ENCODE measurements at regions not wholly inside any gene's neighbourhood (a gene's known extent, or its start where the extent isn't known, plus 50 kb on each side); places are given as distances from the start of the nearest gene placed in this dataset.

DNA sequence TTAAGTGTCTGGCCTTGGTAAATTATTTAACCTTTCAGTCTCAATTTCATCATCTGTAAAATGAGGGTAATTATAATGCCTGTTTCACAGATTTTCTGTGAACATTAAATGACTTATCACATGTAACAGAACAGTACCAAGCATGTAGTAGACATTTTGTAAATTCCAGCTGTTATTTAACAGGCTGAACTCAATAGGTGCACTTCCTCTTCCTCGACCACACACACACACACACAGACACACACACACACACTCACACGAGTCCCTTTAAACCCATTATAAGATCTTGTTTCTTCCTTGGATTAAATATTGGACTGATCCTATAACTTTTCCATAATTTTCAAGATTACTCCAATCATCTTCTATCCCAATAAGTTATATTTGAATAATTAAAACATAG is 53.4 kb upstream of the COL25A1 start:
- H3K14ac ChIP-seq (ENCODE audit: insufficient read length), result no peak overlapping the region
- CTCF ChIA-PET (ENCODE audit: partially characterized antibody), result interaction anchor here (0.8 to 1.6 kb wide), 5 partner anchors 8 to 75 kb away, joined by 3 to 5 read pairs (median 3); no protein-coding TSS in a partner anchor

More for the DNA sequence above, 53.4 kb upstream of the COL25A1 start:
- Histone ChIP-seq H3K36me3 (ENCODE audit: control insufficient read depth in 2 of 4, insufficient read depth in 4 of 4, low read length in 3 of 4) (no peaks in the 10 kb centered on the region), H4K91ac (replicated peaks; ENCODE audit: insufficient read length, low read length) (no peak overlapping the region), H2BK5ac (ENCODE audit: low read depth, low read length) (no peak overlapping the region), H2AFZ (ENCODE audit: low read length) (no peak overlapping the region), H3K9ac (replicated peaks in 1 of 4; ENCODE audit: extremely low read depth in 1 of 4, low read depth in 3 of 4, low read length in 3 of 4) (no peak overlapping the region), H4K8ac (ENCODE audit: extremely low read depth, insufficient read depth, low read length) (no peak overlapping the region), H3K79me2 (ENCODE audit: control insufficient read depth in 1 of 2, insufficient read depth in 2 of 2, low read length in 2 of 2) (no peaks in the 10 kb centered on the region), H3K4me2 (ENCODE audit: insufficient read depth in 1 of 2, low read depth in 2 of 2, low read length in 2 of 2) (no peak overlapping the region), H2BK20ac (ENCODE audit: low read length) (no peak overlapping the region), H3K23me2 (ENCODE audit: low read depth, low read length) (no peaks in the 10 kb centered on the region; the same call in 1 of the 2 replicates), H3K4ac (replicated peaks; ENCODE audit: insufficient read length, low read depth, low read length) (no peak overlapping the region), H3K23ac (ENCODE audit: insufficient read length) (no peak overlapping the region), H2AK5ac (ENCODE audit: low read depth, low read length) (no peak overlapping the region), H3K27me3 (replicated peaks in 1 of 4; ENCODE audit: control insufficient read depth in 3 of 4, extremely low read depth in 1 of 4, insufficient read depth in 3 of 4, low read length in 3 of 4) (no peaks in the 10 kb centered on the region), H3K18ac (ENCODE audit: extremely low read depth, low read length) (no peak overlapping the region), H4K5ac (ENCODE audit: insufficient read length, low read depth, low read length) (no peak overlapping the region), H2BK15ac (ENCODE audit: low read length) (no peak overlapping the region), H3K27ac (ENCODE audit: low read depth, low read length) (no peak overlapping the region), H3K56ac (replicated peaks; ENCODE audit: insufficient read length, low read depth, low read length) (no peak overlapping the region), H2BK12ac (ENCODE audit: low read depth, low read length) (no peak overlapping the region), H3K4me1 (replicated peaks in 1 of 4; ENCODE audit: control insufficient read depth in 3 of 4, insufficient read depth in 4 of 4, low read length in 3 of 4) (no peaks in the 10 kb centered on the region), H2BK120ac (replicated peaks; ENCODE audit: low read depth, low read length) (no peak overlapping the region), H3K9me3 (ENCODE audit: insufficient read depth in 2 of 2, low read depth in 1 of 2, low read length in 1 of 2) (no peaks in the 10 kb centered on the region), H3K79me1 (ENCODE audit: low read depth, low read length) (no peaks in the 10 kb centered on the region), H4K20me1 (replicated peaks in 1 of 2; ENCODE audit: control insufficient read depth in 1 of 2, insufficient read depth in 2 of 2, low read length in 2 of 2) (no peaks in the 10 kb centered on the region), H3K4me3 (ENCODE audit: extremely low read depth in 1 of 4, insufficient read depth in 2 of 4, low read depth in 3 of 4, low read length in 4 of 4) (no peak overlapping the region)
- TF ChIP-seq FOSL1 (IDR thresholded peaks at IDR 0.05; ENCODE audit: insufficient read depth, low read depth, low read length) (no peak), BCL11A (IDR thresholded peaks at IDR 0.05; ENCODE audit: low read depth in 2 of 2, low read length in 2 of 2) (no peak), RFX5 (IDR thresholded peaks at IDR 0.05; ENCODE audit: borderline replicate concordance, low read depth, low read length) (no peak)
- TF ChIP-seq, protein P1, sequence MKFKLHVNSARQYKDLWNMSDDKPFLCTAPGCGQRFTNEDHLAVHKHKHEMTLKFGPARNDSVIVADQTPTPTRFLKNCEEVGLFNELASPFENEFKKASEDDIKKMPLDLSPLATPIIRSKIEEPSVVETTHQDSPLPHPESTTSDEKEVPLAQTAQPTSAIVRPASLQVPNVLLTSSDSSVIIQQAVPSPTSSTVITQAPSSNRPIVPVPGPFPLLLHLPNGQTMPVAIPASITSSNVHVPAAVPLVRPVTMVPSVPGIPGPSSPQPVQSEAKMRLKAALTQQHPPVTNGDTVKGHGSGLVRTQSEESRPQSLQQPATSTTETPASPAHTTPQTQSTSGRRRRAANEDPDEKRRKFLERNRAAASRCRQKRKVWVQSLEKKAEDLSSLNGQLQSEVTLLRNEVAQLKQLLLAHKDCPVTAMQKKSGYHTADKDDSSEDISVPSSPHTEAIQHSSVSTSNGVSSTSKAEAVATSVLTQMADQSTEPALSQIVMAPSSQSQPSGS (IDR thresholded peaks at IDR 0.05; ENCODE audit: low read length), result no peak
- FAIRE-seq, result no peak
- POLR2A ChIA-PET (ENCODE audit: partially characterized antibody), result no interaction called here
- no peak for DNase-seq (ENCODE audit: low read depth in 1 of 2, low spot score in 2 of 2)
- WGBS, 2 experiments (ENCODE audit: extremely low coverage in 1 of 2, insufficient coverage in 1 of 2, insufficient read length in 1 of 2, insufficient replicate concordance in 2 of 2, low coverage in 1 of 2, low lambda C conversion rate in 2 of 2, missing lambda C conversion rate in 1 of 2), result 87% methylated on average over 2 of the region's 2 CpGs; no CpG with 5 or more reads in 1 of the 2 experiments
